A549 (cell line): ENCODE measurements at regions not wholly inside any gene's neighbourhood (a gene's known extent, or its start where the extent isn't known, plus 50 kb on each side); places are given as distances from the start of the nearest gene placed in this dataset.

Experiments used
- ATAC-seq, 2 experiments: fragments of 200-7000 bp in 1 of 2; fragments of >200 bp in 1 of 2; cut with Nextera tagmentation in 1 of 2; cut with Tn5 transposase in 1 of 2; 3 replicates each; pipeline versions ENCODE4 v1.8.0 to v1.9.1; 2018 to 2020; ENCODE audit warnings: mild to moderate bottlenecking in 1 of 2, moderate library complexity in 1 of 2
- CTCF ChIA-PET: fragments of 300-600 bp; sonication (Branson Sonifier 250); formaldehyde crosslinking; extraction: SDS; loops from one replicate; lab custom pipeline; 2021; ENCODE audit warnings: antibody characterized with exemption, inconsistent platforms; lab: Yijun Ruan, JAX
- POLR2A ChIA-PET: fragments of 350-600 bp; formaldehyde crosslinking; extraction: SDS; loops from one replicate; lab custom pipeline; 2021; ENCODE audit warnings: antibody characterized with exemption, inconsistent platforms; lab: Yijun Ruan, JAX
- DNase-seq, 2 experiments: peaks; one replicate each; pipeline versions ENCODE4 v3.0.0 to v3.0.0-alpha.2; 2011 to 2016; ENCODE audit warnings: low read depth in 1 of 2, low spot score in 1 of 2
- FAIRE-seq: peaks from 2 replicates; lab custom pipeline; 2011; peaks lifted over from hg19 to GRCh38; lab: Jason Lieb, UNC
- H3K27ac ChIP-seq, 2 experiments: fragments of >200 bp; sonication (Bioruptor Twin); formaldehyde crosslinking; 3 replicates each; pipeline ENCODE4 v1.5.1; 2016 to 2017
- H3K4me1 ChIP-seq: fragments of >200 bp; sonication (Bioruptor Twin); formaldehyde crosslinking; 3 replicates; pipeline ENCODE4 v1.6.1; 2016
- H3K4me2 ChIP-seq: fragments of >200 bp; sonication (Bioruptor Twin); formaldehyde crosslinking; 3 replicates; pipeline ENCODE4 v1.6.1; 2016
- H3K4me3 ChIP-seq: fragments of >200 bp; sonication (Bioruptor Twin); formaldehyde crosslinking; 3 replicates; pipeline ENCODE4 v1.5.1; 2016
- H3K9me3 ChIP-seq: fragments of >200 bp; sonication (Bioruptor Twin); formaldehyde crosslinking; 3 replicates; pipeline ENCODE4 v1.6.1; 2016
- CBX8 ChIP-seq: fragments of 200-600 bp; sonication (generic); IDR thresholded peaks from 2 replicates; pipeline ENCODE4 v1.6.1; 2016
- CHD4 ChIP-seq: fragments of 200-600 bp; sonication (generic); IDR thresholded peaks from 2 replicates; pipeline ENCODE4 v1.6.1; 2016; ENCODE audit warnings: antibody characterized with exemption, mild to moderate bottlenecking, borderline replicate concordance
- CTCF ChIP-seq: fragments of >200 bp; sonication (Bioruptor Twin); formaldehyde crosslinking; IDR thresholded peaks from 3 replicates; pipeline ENCODE4 v1.5.1; 2016
- E2F6 ChIP-seq: IDR thresholded peaks from 2 replicates; pipeline ENCODE4 v1.6.1; 2012; ENCODE audit warnings: low read depth, borderline replicate concordance
- EHF ChIP-seq: fragments of 250-450 bp; sonication (Bioruptor Pico); IDR thresholded peaks from 2 replicates; pipeline ENCODE4 v1.5.0; 2020; ENCODE audit warnings: mild to moderate bottlenecking
- FOSB ChIP-seq: fragments of 250-450 bp; sonication (Bioruptor Pico); IDR thresholded peaks from 2 replicates; pipeline ENCODE4 v1.5.0; 2020; ENCODE audit warnings: mild to moderate bottlenecking, moderate library complexity
- HES2 ChIP-seq: fragments of >200 bp; sonication (Bioruptor Twin); formaldehyde crosslinking; IDR thresholded peaks from 2 replicates; pipeline ENCODE4 v1.6.1; 2016
- HOXA7 ChIP-seq: fragments of 250-450 bp; sonication (Bioruptor Pico); IDR thresholded peaks from 2 replicates; pipeline ENCODE4 v1.5.0; 2020; ENCODE audit warnings: mild to moderate bottlenecking, moderate library complexity
- KDM1A ChIP-seq: fragments of 200-600 bp; sonication (generic); IDR thresholded peaks from 2 replicates; pipeline ENCODE4 v1.6.1; 2016; ENCODE audit warnings: low read depth, mild to moderate bottlenecking
- KDM5A ChIP-seq: fragments of 200-600 bp; sonication (generic); IDR thresholded peaks from 2 replicates; pipeline ENCODE4 v1.6.1; 2016; ENCODE audit warnings: antibody characterized with exemption, mild to moderate bottlenecking
- NR3C1 ChIP-seq: fragments of >200 bp; sonication (Bioruptor Twin); formaldehyde crosslinking; IDR thresholded peaks from 3 replicates; pipeline ENCODE4 v1.6.1; 2017
- PBX3 ChIP-seq: IDR thresholded peaks from 2 replicates; pipeline ENCODE4 v1.6.1; 2012
- POLR2A ChIP-seq: IDR thresholded peaks from 2 replicates; pipeline ENCODE4 v1.6.1; 2012; ENCODE audit warnings: mild to moderate bottlenecking, low read length
- POLR2AphosphoS2 ChIP-seq: conservative IDR thresholded peaks from 2 replicates; pipeline ENCODE4 v1.6.1; 2012; ENCODE audit warnings: low read length, improper control_type of control experiment, inconsistent platforms
- RAD21 ChIP-seq, 2 experiments: fragments of >200 bp in 1 of 2; sonication (Bioruptor Twin) in 1 of 2; formaldehyde crosslinking in 1 of 2; IDR thresholded peaks in 1 of 2; conservative IDR thresholded peaks in 1 of 2; 2 replicates in 1 of 2; 3 replicates in 1 of 2; pipeline ENCODE4 v1.6.1; 2012 to 2018; ENCODE audit warnings: inconsistent platforms in 1 of 2
- RNF2 ChIP-seq: fragments of 200-600 bp; sonication (generic); IDR thresholded peaks from 2 replicates; pipeline ENCODE4 v1.6.1; 2016; ENCODE audit warnings: low read depth, mild to moderate bottlenecking, antibody characterized with exemption, moderate library complexity, borderline replicate concordance
- SMC3 ChIP-seq: fragments of >200 bp; sonication (Bioruptor Twin); formaldehyde crosslinking; IDR thresholded peaks from 3 replicates; pipeline ENCODE4 v1.6.1; 2018; ENCODE audit warnings: inconsistent platforms
- TP53 ChIP-seq: fragments of 250-450 bp; sonication (Bioruptor Pico); IDR thresholded peaks from 2 replicates; pipeline ENCODE4 v1.5.0; 2021; ENCODE audit warnings: mild to moderate bottlenecking, moderate library complexity
- ZC3H11A ChIP-seq: fragments of 450-650 bp; IDR thresholded peaks from 2 replicates; pipeline ENCODE4 v1.6.1; 2014; ENCODE audit warnings: antibody characterized with exemption, mild to moderate bottlenecking
- ZNF302 ChIP-seq: fragments of 250-450 bp; sonication (Bioruptor Pico); IDR thresholded peaks from 2 replicates; pipeline ENCODE4 v1.9.0; 2021; ENCODE audit warnings: inconsistent platforms, mild to moderate bottlenecking, moderate library complexity
- WGBS: methylation state at CpG from one replicate; pipeline ENCODE4 v1.1.6; 2017; ENCODE audit errors: missing lambda C conversion rate; 5-methylcytosine and 5-hydroxymethylcytosine counted together

GRCh38 chr5:42924226-42924625, 112.5 kb upstream of the SELENOP start:
- no peak overlapping the region for H3K4me2 ChIP-seq
- TF ChIP-seq POLR2A (no peak), FOSB (CRISPR knock-in tag) (no peak), ZC3H11A (no peak), CHD4 (no peak), PBX3 (no peak)
- TF ChIP-seq, all 56 proteins: peak for 0
- Histone ChIP-seq H3K4me3 (no peak overlapping the region), H3K27ac (no peak overlapping the region), H3K9me3 (no peaks in the 10 kb centered on the region), H3K4me1 (no peaks in the 10 kb centered on the region)
- ATAC-seq, result no peak; a peak in 1 of 6 replicates
- ChIA-PET POLR2A (no interaction called here), CTCF (interaction anchor here (1.9 kb wide), 1 partner anchor 11 kb away, joined by 20 read pairs; no protein-coding TSS in a partner anchor)
- FAIRE-seq, result no peak
- WGBS, result 94% methylated on average over 30 of the region's 37 CpGs
- DNase-seq, result no peak

GRCh38 chr5:42923710-42924109, 112.0 kb upstream of the SELENOP start:
- WGBS, result 92% methylated on average over 14 of the region's 14 CpGs
- ChIA-PET POLR2A (no interaction called here), CTCF (interaction anchor here (1.5 to 1.9 kb wide), 3 partner anchors 11 to 27 kb away, joined by 6 to 20 read pairs (median 8); no protein-coding TSS in a partner anchor)
- no peak for FAIRE-seq
- Histone ChIP-seq H3K9me3 (no peaks in the 10 kb centered on the region), H3K4me1 (no peaks in the 10 kb centered on the region), H3K4me2 (no peak overlapping the region), H3K27ac (no peak overlapping the region), H3K4me3 (no peak overlapping the region)
- DNase-seq, result no peak
- TF ChIP-seq NR3C1 (no peak), CBX8 (no peak), HOXA7 (CRISPR knock-in tag) (no peak), RNF2 (no peak), RAD21 (conservative IDR thresholded peaks at IDR 0.05 in 1 of 2, IDR thresholded peaks at IDR 0.05 in 1 of 2) (no peak), CHD4 (no peak), HES2 (no peak), CTCF (no peak), KDM5A (no peak), FOSB (CRISPR knock-in tag) (no peak), EHF (no peak)
- no peak for ATAC-seq

GRCh38 chr5:42919600-42919999, 107.9 kb upstream of the SELENOP start:
- H3K4me3 ChIP-seq, result no peak overlapping the region
- H3K4me1 ChIP-seq, result no peaks in the 10 kb centered on the region
- no peak overlapping the region for H3K4me2 ChIP-seq
- ATAC-seq, result no peak
- DNase-seq, result no peak
- no peaks in the 10 kb centered on the region for H3K9me3 ChIP-seq
- 61% methylated on average over 3 of the region's 3 CpGs for WGBS
- CTCF ChIA-PET, result interaction anchor here (1.3 to 1.5 kb wide), 2 partner anchors 100 to 185 kb away, joined by 3 to 4 read pairs; no protein-coding TSS in a partner anchor
- TF ChIP-seq NR3C1 (no peak), SMC3 (no peak), TP53 (CRISPR knock-in tag) (no peak), E2F6 (no peak), ZNF302 (CRISPR knock-in tag) (no peak), POLR2AphosphoS2 (no peak), RNF2 (no peak), KDM1A (no peak), ZC3H11A (no peak)
- TF ChIP-seq, all 56 proteins: peak for 0
- no peak overlapping the region for H3K27ac ChIP-seq
- POLR2A ChIA-PET, result no interaction called here
- no peak for FAIRE-seq
